ENCODE measurements at regions not wholly inside any gene's neighbourhood (a gene's known extent, or its start where the extent isn't known, plus 50 kb on each side); places are given as distances from the start of the nearest gene placed in this dataset.

- TF ChIP-seq POLR2A (IDR thresholded peaks at IDR 0.05; ENCODE audit: low read length) (no peak), GATA1 (IDR thresholded peaks at IDR 0.05; ENCODE audit: low read depth, low read length) (no peak)
Observed at GRCh38 chr5:68475476-68475983, 260.0 kb downstream of the PIK3R1 start.
